Thyroid gland (tissue), 4 donors: ENCODE measurements at regions not wholly inside any gene's neighbourhood (a gene's known extent, or its start where the extent isn't known, plus 50 kb on each side); places are given as distances from the start of the nearest gene placed in this dataset.
"Not testable (repeated sequence)": the region's sequence is repeated elsewhere in the genome, so short reads cannot be mapped to it uniquely, and the experiment has no call there.

Source experiments
- DNase-seq, 2 donors: peaks; one replicate each; pipeline ENCODE4 v3.0.0-alpha.2; 2019
- H3K27ac ChIP-seq, 3 donors: fragments of 200-600 bp; sonication (generic); 1 replicate in 2 of 3; 2 replicates in 1 of 3; pipeline ENCODE4 v1.5.1; 2016 to 2019; ENCODE audit warnings: mild to moderate bottlenecking in 1 of 3, moderate library complexity in 1 of 3
- H3K27me3 ChIP-seq: fragments of 200-600 bp; sonication (generic); one replicate; pipeline ENCODE4 v1.5.1; 2019
- H3K36me3 ChIP-seq, 2 donors: fragments of 200-600 bp; sonication (generic); one replicate each; pipeline ENCODE4 v1.5.1; 2016 to 2019
- H3K4me1 ChIP-seq, 2 donors: fragments of 200-600 bp; sonication (generic); one replicate each; pipeline ENCODE4 v1.5.1; 2017 to 2019
- H3K4me3 ChIP-seq, 3 donors: fragments of 200-600 bp; sonication (generic); replicated peaks in 1 of 3; 1 replicate in 2 of 3; 2 replicates in 1 of 3; pipeline ENCODE4 v1.5.1; 2016; ENCODE audit warnings: mild to moderate bottlenecking in 1 of 3
- H3K9me3 ChIP-seq: fragments of 200-600 bp; sonication (generic); one replicate; pipeline ENCODE4 v1.5.1; 2017
- POLR2A ChIP-seq, 2 donors: fragments of 450-650 bp; IDR thresholded peaks; one replicate each; pipeline ENCODE4 v1.6.1; 2017; ENCODE audit warnings: antibody characterized with exemption in 2 of 2, mild to moderate bottlenecking in 2 of 2, moderate library complexity in 1 of 2
- WGBS, 2 donors: methylation state at CpG; one replicate each; pipeline ENCODE4 v1.1.5; 2017; 5-methylcytosine and 5-hydroxymethylcytosine counted together
- intact Hi-C: fragments of 100-400 bp; cut with DNase I; formaldehyde crosslinking; loops from one replicate; pipeline ENCODE4 v1.15.1; 2023
- TF ChIP-seq, protein P1 (sequence below), 6 experiments: fragments of 200-600 bp in 3 of 6; fragments of 450-650 bp in 3 of 6; sonication (generic) in 3 of 6; IDR thresholded peaks; one replicate each; pipeline ENCODE4 v1.5.1; 2016 to 2019; ENCODE audit warnings: antibody characterized with exemption in 6 of 6, mild to moderate bottlenecking in 2 of 6, inconsistent platforms in 1 of 6, moderate library complexity in 1 of 6

DNA sequence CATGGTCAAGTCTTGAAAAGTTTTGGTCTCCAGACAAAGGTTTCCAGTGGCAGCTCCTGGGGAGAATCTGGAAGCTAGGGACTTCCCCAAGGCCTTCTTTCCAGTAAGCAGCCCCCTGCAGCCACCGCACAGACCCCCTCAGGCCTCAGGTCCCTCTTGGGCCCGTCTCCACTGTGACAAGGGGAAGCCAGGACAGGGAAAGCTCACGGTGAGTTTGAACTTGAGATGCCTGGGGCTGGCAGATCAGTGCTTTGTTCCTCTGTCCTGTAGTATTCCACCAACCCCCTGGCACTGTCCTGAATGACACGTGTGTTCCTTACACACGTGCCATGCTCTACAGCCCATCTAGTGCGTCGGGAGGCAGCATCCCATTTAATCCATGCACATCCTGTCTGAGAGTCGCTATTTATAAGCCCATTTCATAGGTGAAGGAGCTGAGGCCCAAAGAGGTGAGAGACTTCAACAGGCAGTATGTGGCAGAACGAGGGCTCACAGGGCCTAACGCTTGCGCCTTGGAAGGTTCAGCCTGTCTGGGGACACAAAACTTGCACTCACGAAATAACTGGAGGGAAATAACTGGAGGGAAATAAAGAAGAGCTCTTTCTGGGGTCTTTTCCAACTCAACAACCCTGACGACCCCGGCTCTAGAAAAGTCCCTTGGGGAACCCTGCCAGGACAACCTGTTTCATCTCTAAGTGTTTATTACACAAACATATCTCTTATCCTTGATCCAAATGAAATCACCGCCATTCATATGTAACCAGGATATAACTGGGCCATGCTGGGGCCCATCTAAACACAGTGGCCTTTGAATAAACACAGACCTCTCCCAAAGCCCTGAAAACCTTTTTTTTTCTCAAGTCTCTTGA, 123.0 kb downstream of the BANF2 start:
- H3K9me3 ChIP-seq: no peaks in the 10 kb centered on the region
- WGBS, 2 donors: 66 to 82% methylated on average over 13 to 15 of the region's 15 CpGs
- no peaks in the 10 kb centered on the region for H3K27me3 ChIP-seq
- intact Hi-C loops: no loop called here
- H3K4me1 ChIP-seq: peaks cover 8 to 27% of the 10 kb centered on the region in 2 donors
- H3K4me3 ChIP-seq: no peak overlapping the region
- H3K27ac ChIP-seq: peak overlapping the region; percentile 47 to 68 (median 65)
- DNase-seq: no peak
- no peaks in the 10 kb centered on the region for H3K36me3 ChIP-seq
- no peak for TF ChIP-seq POLR2A (IDR thresholded peaks at IDR 0.05)
- TF ChIP-seq, protein P1, sequence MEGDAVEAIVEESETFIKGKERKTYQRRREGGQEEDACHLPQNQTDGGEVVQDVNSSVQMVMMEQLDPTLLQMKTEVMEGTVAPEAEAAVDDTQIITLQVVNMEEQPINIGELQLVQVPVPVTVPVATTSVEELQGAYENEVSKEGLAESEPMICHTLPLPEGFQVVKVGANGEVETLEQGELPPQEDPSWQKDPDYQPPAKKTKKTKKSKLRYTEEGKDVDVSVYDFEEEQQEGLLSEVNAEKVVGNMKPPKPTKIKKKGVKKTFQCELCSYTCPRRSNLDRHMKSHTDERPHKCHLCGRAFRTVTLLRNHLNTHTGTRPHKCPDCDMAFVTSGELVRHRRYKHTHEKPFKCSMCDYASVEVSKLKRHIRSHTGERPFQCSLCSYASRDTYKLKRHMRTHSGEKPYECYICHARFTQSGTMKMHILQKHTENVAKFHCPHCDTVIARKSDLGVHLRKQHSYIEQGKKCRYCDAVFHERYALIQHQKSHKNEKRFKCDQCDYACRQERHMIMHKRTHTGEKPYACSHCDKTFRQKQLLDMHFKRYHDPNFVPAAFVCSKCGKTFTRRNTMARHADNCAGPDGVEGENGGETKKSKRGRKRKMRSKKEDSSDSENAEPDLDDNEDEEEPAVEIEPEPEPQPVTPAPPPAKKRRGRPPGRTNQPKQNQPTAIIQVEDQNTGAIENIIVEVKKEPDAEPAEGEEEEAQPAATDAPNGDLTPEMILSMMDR (IDR thresholded peaks at IDR 0.05): no peak

DNA sequence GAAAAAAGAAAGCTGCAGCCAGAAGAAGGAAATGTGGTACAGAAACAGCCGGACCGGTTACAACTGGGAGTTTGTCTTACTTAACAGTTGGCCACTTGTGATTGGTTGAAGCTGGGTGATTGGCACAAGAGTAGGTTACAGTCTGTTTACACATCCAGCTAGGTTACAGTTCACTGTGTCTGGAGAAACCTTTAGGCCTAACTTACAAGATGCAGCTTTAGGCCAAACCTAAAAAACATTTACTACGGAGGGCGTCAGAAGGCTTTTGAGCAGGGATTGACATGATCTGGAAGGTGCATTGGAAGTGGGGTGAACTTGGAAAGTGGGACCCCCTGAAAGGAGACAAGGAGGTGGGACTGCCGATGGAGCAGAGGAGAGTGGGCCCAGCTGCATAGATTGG, 122.3 kb downstream of the BANF2 start:
- peak; percentile 76 to 78 for DNase-seq
- intact Hi-C loops: no loop called here
- H3K4me3 ChIP-seq: no peak overlapping the region
- TF ChIP-seq, protein P1 (IDR thresholded peaks at IDR 0.05): no peak
- peak in 1 of 2 donors; percentile 39 for TF ChIP-seq POLR2A (IDR thresholded peaks at IDR 0.05)
- H3K27me3 ChIP-seq: no peaks in the 10 kb centered on the region
- H3K27ac ChIP-seq: peak overlapping the region; percentile 44 to 73 (median 68)
- 44 to 55% methylated on average over 5 of the region's 5 CpGs for WGBS, 2 donors
- no peaks in the 10 kb centered on the region for H3K9me3 ChIP-seq
- no peaks in the 10 kb centered on the region for H3K36me3 ChIP-seq
- peaks cover 8 to 27% of the 10 kb centered on the region in 2 donors for H3K4me1 ChIP-seq

- 89 to 96% methylated on average over 3 of the region's 3 CpGs for WGBS, 2 donors
- H3K36me3 ChIP-seq, DNase-seq, intact Hi-C loops, H3K4me3 ChIP-seq, H3K9me3 ChIP-seq, H3K27me3 ChIP-seq: not testable (repeated sequence)
- Histone ChIP-seq H3K27ac (peak overlapping the region; percentile 44 to 73 (median 68)), H3K4me1 (peaks cover 8 to 27% of the 10 kb centered on the region in 2 donors)
Observed at GRCh38 chr20:17821606-17822005, 121.8 kb downstream of the BANF2 start.

GRCh38 chr20:17819395-17820093, 119.8 kb downstream of the BANF2 start:
- H3K36me3 ChIP-seq: no peaks in the 10 kb centered on the region
- H3K27ac ChIP-seq: no peak overlapping the region
- DNase-seq: no peak
- H3K4me3 ChIP-seq: no peak overlapping the region
- 93 to 95% methylated on average over 2 of the region's 2 CpGs for WGBS, 2 donors
- intact Hi-C loops: no loop called here
- no peaks in the 10 kb centered on the region for H3K27me3 ChIP-seq
- TF ChIP-seq POLR2A (IDR thresholded peaks at IDR 0.05): no peak
- TF ChIP-seq, protein P1 (IDR thresholded peaks at IDR 0.05): no peak
- H3K4me1 ChIP-seq: peaks cover 8 to 27% of the 10 kb centered on the region in 2 donors
- no peaks in the 10 kb centered on the region for H3K9me3 ChIP-seq

DNA sequence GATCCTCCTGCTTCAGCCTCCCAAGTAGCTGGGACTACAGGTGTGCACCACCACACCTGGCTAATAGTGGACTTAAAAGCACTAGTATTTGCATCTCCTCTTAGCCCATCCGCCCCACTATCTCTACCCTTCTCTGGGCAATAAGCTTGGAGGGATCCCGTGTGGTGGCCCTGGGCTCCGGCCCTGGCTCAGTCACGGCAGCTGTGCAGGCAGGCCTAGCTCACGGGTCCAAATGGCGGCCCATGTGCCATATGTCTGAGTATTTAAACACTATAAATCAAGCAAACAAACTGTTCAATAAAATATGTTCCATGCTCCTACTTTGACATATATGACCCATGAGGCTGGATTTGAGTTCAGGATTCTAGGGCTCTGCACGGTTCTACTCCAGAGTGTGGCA, 118.4 kb downstream of the BANF2 start:
- H3K36me3 ChIP-seq: no peaks in the 10 kb centered on the region
- WGBS, 2 donors: 95 to 98% methylated on average over 7 of the region's 7 CpGs
- no peaks in the 10 kb centered on the region for H3K9me3 ChIP-seq
- no peaks in the 10 kb centered on the region for H3K27me3 ChIP-seq
- H3K4me3 ChIP-seq: no peak overlapping the region
- H3K4me1 ChIP-seq: peaks cover 3 to 18% of the 10 kb centered on the region in 2 donors
- no peak overlapping the region for H3K27ac ChIP-seq
- TF ChIP-seq POLR2A (IDR thresholded peaks at IDR 0.05): no peak
- TF ChIP-seq, protein P1 (IDR thresholded peaks at IDR 0.05): no peak
- intact Hi-C loops: no loop called here
- DNase-seq: no peak
